HG03095 (cell line): ENCODE measurements at regions not wholly inside any gene's neighbourhood (a gene's known extent, or its start where the extent isn't known, plus 50 kb on each side); places are given as distances from the start of the nearest gene placed in this dataset.
"Not testable (repeated sequence)": the region's sequence is repeated elsewhere in the genome, so short reads cannot be mapped to it uniquely, and the experiment has no call there.

Experiments
- ATAC-seq: cut with Tn5 transposase; IDR thresholded peaks from one replicate; pipeline ENCODE4 v1.9.1; 2021; ENCODE audit warnings: moderate library complexity; ENCODE audit not compliant: unreplicated experiment

- ATAC-seq = not testable (repeated sequence)
Measured at GRCh38 chr1:168461108-168461507, 82.7 kb downstream of the XCL2 start.

- not testable (repeated sequence) for ATAC-seq
Measured at GRCh38 chr1:168457296-168457695, 86.5 kb downstream of the XCL2 start.

GRCh38 chr1:168455764-168456163 is 88.0 kb downstream of the XCL2 start:
- no peak for ATAC-seq

- ATAC-seq = no peak
Measured at GRCh38 chr1:168454211-168454815, 89.5 kb downstream of the XCL2 start.

- no peak for ATAC-seq
Measured at GRCh38 chr1:168453056-168453455, 90.7 kb downstream of the XCL2 start.

GRCh38 chr1:168452329-168452728 is 91.5 kb downstream of the XCL2 start:
- ATAC-seq = no peak

GRCh38 chr1:168447871-168448270 is 95.9 kb downstream of the XCL2 start:
- ATAC-seq = no peak

GRCh38 chr1:168446081-168446480 is 97.7 kb downstream of the XCL2 start:
- ATAC-seq = no peak

- ATAC-seq = no peak
Measured at GRCh38 chr1:168443899-168444298, 99.9 kb downstream of the XCL2 start.

- no peak for ATAC-seq
Measured at GRCh38 chr1:168443356-168443755, 100.4 kb downstream of the XCL2 start.

GRCh38 chr1:168442931-168443330 is 100.9 kb downstream of the XCL2 start:
- no peak for ATAC-seq

GRCh38 chr1:168441745-168442144 is 102.1 kb downstream of the XCL2 start:
- no peak for ATAC-seq

- no peak for ATAC-seq
Measured at GRCh38 chr1:168439456-168440375, 104.1 kb downstream of the XCL2 start.

GRCh38 chr1:168438626-168439025 is 105.2 kb downstream of the XCL2 start:
- ATAC-seq = no peak

GRCh38 chr1:168437821-168438220 is 106.0 kb downstream of the XCL2 start:
- no peak for ATAC-seq

- no peak for ATAC-seq
Measured at GRCh38 chr1:168435439-168435838, 108.4 kb downstream of the XCL2 start.

- no peak for ATAC-seq
Measured at GRCh38 chr1:168433238-168433637, 110.6 kb downstream of the XCL2 start.

- ATAC-seq = no peak
Measured at GRCh38 chr1:168431882-168432281, 111.9 kb downstream of the XCL2 start.

GRCh38 chr1:168430321-168430720 is 113.5 kb downstream of the XCL2 start:
- ATAC-seq = no peak

GRCh38 chr1:168428063-168428731 is 115.6 kb downstream of the XCL2 start:
- no peak for ATAC-seq

GRCh38 chr1:168427051-168427450 is 116.7 kb downstream of the XCL2 start:
- ATAC-seq = no peak

GRCh38 chr1:168424281-168424680 is 119.5 kb downstream of the XCL2 start:
- no peak for ATAC-seq
